ENCODE measurements at regions not wholly inside any gene's neighbourhood (a gene's known extent, or its start where the extent isn't known, plus 50 kb on each side); places are given as distances from the start of the nearest gene placed in this dataset.

GRCh38 chr15:66879531-66880368, 177.7 kb downstream of the SMAD6 start:
- TF ChIP-seq POLR2A (IDR thresholded peaks at IDR 0.05; ENCODE audit: low read length) (no peak), GATA1 (IDR thresholded peaks at IDR 0.05; ENCODE audit: low read depth, low read length) (no peak)
